Nephron progenitor cell (in vitro differentiated cells): ENCODE measurements at regions not wholly inside any gene's neighbourhood (a gene's known extent, or its start where the extent isn't known, plus 50 kb on each side); places are given as distances from the start of the nearest gene placed in this dataset.

Experiments used
- DNase-seq: peaks from one replicate; pipeline ENCODE4 v3.0.0; 2021
- H3K27ac Mint-ChIP-seq: 2 replicates; pipeline ENCODE4 v1.8.0; 2021; ENCODE audit warnings: mild to moderate bottlenecking, moderate library complexity, mixed read lengths
- H3K27me3 Mint-ChIP-seq: 2 replicates; pipeline ENCODE4 v1.8.0; 2021; ENCODE audit warnings: mild to moderate bottlenecking, low read depth, mixed read lengths; ENCODE audit not compliant: poor library complexity
- H3K36me3 Mint-ChIP-seq: 2 replicates; pipeline ENCODE4 v1.8.0; 2021; ENCODE audit warnings: low read depth, mixed read lengths
- H3K4me1 Mint-ChIP-seq: 2 replicates; pipeline ENCODE4 v1.8.0; 2021; ENCODE audit warnings: mixed read lengths
- H3K4me3 Mint-ChIP-seq: 2 replicates; pipeline ENCODE4 v1.8.0; 2021; ENCODE audit warnings: mild to moderate bottlenecking, moderate library complexity, mixed read lengths
- H3K9me3 Mint-ChIP-seq: 2 replicates; pipeline ENCODE4 v1.8.0; 2021; ENCODE audit warnings: mild to moderate bottlenecking, moderate library complexity, mixed read lengths
- TF ChIP-seq, protein P1 (sequence below): fragments of 200-600 bp; sonication (generic); IDR thresholded peaks from 2 replicates; pipeline ENCODE4 v1.5.0; 2021; ENCODE audit warnings: antibody characterized with exemption

GRCh38 chr5:35285011-35285410, 54.7 kb upstream of the PRLR start:
- H3K27ac Mint-ChIP-seq: no peak overlapping the region
- DNase-seq: no peak
- no peak overlapping the region for H3K4me3 Mint-ChIP-seq
- H3K4me1 Mint-ChIP-seq: peaks cover 27% of the 10 kb centered on the region
- H3K36me3 Mint-ChIP-seq: peaks cover 15% of the 10 kb centered on the region
- no peaks in the 10 kb centered on the region for H3K27me3 Mint-ChIP-seq
- H3K9me3 Mint-ChIP-seq: peaks cover 38% of the 10 kb centered on the region
- TF ChIP-seq, protein P1, sequence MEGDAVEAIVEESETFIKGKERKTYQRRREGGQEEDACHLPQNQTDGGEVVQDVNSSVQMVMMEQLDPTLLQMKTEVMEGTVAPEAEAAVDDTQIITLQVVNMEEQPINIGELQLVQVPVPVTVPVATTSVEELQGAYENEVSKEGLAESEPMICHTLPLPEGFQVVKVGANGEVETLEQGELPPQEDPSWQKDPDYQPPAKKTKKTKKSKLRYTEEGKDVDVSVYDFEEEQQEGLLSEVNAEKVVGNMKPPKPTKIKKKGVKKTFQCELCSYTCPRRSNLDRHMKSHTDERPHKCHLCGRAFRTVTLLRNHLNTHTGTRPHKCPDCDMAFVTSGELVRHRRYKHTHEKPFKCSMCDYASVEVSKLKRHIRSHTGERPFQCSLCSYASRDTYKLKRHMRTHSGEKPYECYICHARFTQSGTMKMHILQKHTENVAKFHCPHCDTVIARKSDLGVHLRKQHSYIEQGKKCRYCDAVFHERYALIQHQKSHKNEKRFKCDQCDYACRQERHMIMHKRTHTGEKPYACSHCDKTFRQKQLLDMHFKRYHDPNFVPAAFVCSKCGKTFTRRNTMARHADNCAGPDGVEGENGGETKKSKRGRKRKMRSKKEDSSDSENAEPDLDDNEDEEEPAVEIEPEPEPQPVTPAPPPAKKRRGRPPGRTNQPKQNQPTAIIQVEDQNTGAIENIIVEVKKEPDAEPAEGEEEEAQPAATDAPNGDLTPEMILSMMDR: no peak

GRCh38 chr5:35284364-35284763, 54.1 kb upstream of the PRLR start:
- H3K27ac Mint-ChIP-seq: no peak overlapping the region
- peaks cover 34% of the 10 kb centered on the region for H3K9me3 Mint-ChIP-seq
- no peak overlapping the region for H3K4me3 Mint-ChIP-seq
- peaks cover 27% of the 10 kb centered on the region for H3K4me1 Mint-ChIP-seq
- H3K36me3 Mint-ChIP-seq: peaks cover 11% of the 10 kb centered on the region
- H3K27me3 Mint-ChIP-seq: no peaks in the 10 kb centered on the region
- TF ChIP-seq, protein P1: no peak
- DNase-seq: no peak

DNA sequence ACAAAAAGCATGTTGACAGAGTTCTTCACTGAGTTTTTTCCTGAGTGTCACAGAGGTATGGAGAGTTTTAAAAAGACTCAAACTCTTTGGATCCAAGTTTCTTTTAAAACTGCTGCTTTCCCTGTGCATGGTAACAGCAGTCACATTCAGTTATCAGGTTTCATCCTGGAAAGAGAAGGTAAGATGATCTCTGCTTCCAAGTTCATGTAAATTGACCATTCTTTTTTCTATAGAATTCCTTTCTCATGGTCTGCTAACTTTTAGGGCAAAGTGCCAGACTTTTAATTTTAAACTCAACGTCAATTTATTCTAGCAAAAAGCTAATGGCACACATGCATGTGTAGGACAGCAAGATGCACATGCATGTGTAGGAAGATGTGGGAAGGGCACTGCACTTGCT, 52.5 kb upstream of the PRLR start:
- Mint-ChIP-seq H3K4me3 (no peak overlapping the region), H3K27ac (peak overlapping the region; percentile 20), H3K27me3 (peaks cover 5% of the 10 kb centered on the region), H3K9me3 (peaks cover 46% of the 10 kb centered on the region), H3K36me3 (peaks cover 19% of the 10 kb centered on the region), H3K4me1 (peaks cover 27% of the 10 kb centered on the region)
- no peak for DNase-seq
- TF ChIP-seq, protein P1: no peak

GRCh38 chr5:35281613-35282012, 51.3 kb upstream of the PRLR start:
- TF ChIP-seq, protein P1: no peak
- peak; percentile 19 for DNase-seq
- peaks cover 7% of the 10 kb centered on the region for H3K27me3 Mint-ChIP-seq
- peaks cover 50% of the 10 kb centered on the region for H3K9me3 Mint-ChIP-seq
- peaks cover 19% of the 10 kb centered on the region for H3K36me3 Mint-ChIP-seq
- H3K27ac Mint-ChIP-seq: peak overlapping the region; percentile 76
- H3K4me3 Mint-ChIP-seq: peak overlapping the region; percentile 21
- peaks cover 27% of the 10 kb centered on the region for H3K4me1 Mint-ChIP-seq
